Panc1 (cell line): ENCODE measurements at regions not wholly inside any gene's neighbourhood (a gene's known extent, or its start where the extent isn't known, plus 50 kb on each side); places are given as distances from the start of the nearest gene placed in this dataset.

Experiments
- ATAC-seq: fragments of 200-7000 bp; cut with Tn5 transposase; 2 replicates; pipeline ENCODE4 v1.9.1; 2020; ENCODE audit warnings: mild to moderate bottlenecking, moderate library complexity
- BruUV-seq: library from RNA; stranded (reverse); fragments of 400-500 nt; replicated peaks from 2 replicates; lab custom pipeline; 2021; lab: Mats Ljungman, UMichigan
- CTCF ChIA-PET: fragments of 300-600 bp; sonication (Branson Sonifier 250); formaldehyde crosslinking; loops from one replicate; lab custom pipeline; 2022; ENCODE audit warnings: antibody characterized with exemption; lab: Charles Lee
- POLR2A ChIA-PET: fragments of 300-600 bp; sonication (Branson Sonifier 250); formaldehyde crosslinking; loops from one replicate; lab custom pipeline; 2022; ENCODE audit warnings: antibody characterized with exemption; lab: Charles Lee
- DNase-seq: peaks from one replicate; pipeline ENCODE4 v3.0.0-alpha.2; 2010; ENCODE audit warnings: low read depth, low spot score
- H3K27ac ChIP-seq: 2 replicates; pipeline ENCODE4 v1.5.1; 2011; ENCODE audit warnings: mild to moderate bottlenecking, low read length, inconsistent platforms
- H3K27me3 ChIP-seq: fragments of 200-500 bp; sonication (Bioruptor generic); 2 replicates; pipeline ENCODE4 v1.6.0; 2014; ENCODE audit warnings: low read length, inconsistent platforms; ENCODE audit not compliant: control insufficient read depth, insufficient read depth
- H3K36me3 ChIP-seq: fragments of 200-500 bp; sonication (Bioruptor generic); 2 replicates; pipeline ENCODE4 v1.5.1; 2014; ENCODE audit warnings: inconsistent platforms, mild to moderate bottlenecking, low read length, moderate library complexity; ENCODE audit not compliant: control insufficient read depth, insufficient read depth
- H3K4me1 ChIP-seq: 2 replicates; pipeline ENCODE4 v1.5.1; 2011; ENCODE audit warnings: inconsistent platforms, mild to moderate bottlenecking, low read length, moderate library complexity; ENCODE audit not compliant: control insufficient read depth, insufficient read depth
- H3K4me3 ChIP-seq, 2 experiments: 2 replicates each; pipeline ENCODE4 v1.5.1; 2011 to 2012; ENCODE audit warnings: low read depth in 2 of 2, low read length in 2 of 2, mild to moderate bottlenecking in 2 of 2, inconsistent platforms in 1 of 2, moderate library complexity in 1 of 2
- H3K9me3 ChIP-seq: fragments of 200-500 bp; sonication (Bioruptor generic); 2 replicates; pipeline ENCODE4 v1.5.1; 2014; ENCODE audit warnings: low read depth, mild to moderate bottlenecking, inconsistent platforms, low read length, moderate library complexity; ENCODE audit not compliant: control insufficient read depth, insufficient read depth
- CTCF ChIP-seq: fragments of 450-650 bp; IDR thresholded peaks from 2 replicates; pipeline ENCODE4 v1.5.1; 2017; ENCODE audit warnings: mild to moderate bottlenecking
- POLR2AphosphoS5 ChIP-seq: IDR thresholded peaks from 2 replicates; pipeline ENCODE4 v1.6.1; 2012; ENCODE audit warnings: mild to moderate bottlenecking, low read depth, low read length, moderate library complexity
- SIN3A ChIP-seq: IDR thresholded peaks from 2 replicates; pipeline ENCODE4 v1.6.1; 2012; ENCODE audit warnings: low read depth, mild to moderate bottlenecking, low read length, moderate library complexity, borderline replicate concordance; ENCODE audit not compliant: insufficient read depth
- TCF7L2 ChIP-seq: IDR thresholded peaks from 2 replicates; pipeline ENCODE4 v1.6.1; 2011; ENCODE audit warnings: mild to moderate bottlenecking, low read depth, low read length, inconsistent platforms
- in situ Hi-C: cut with HindIII; loops from 2 replicates; pipeline ENCODE4 v1.10.0; 2016; ENCODE audit warnings: low sequenced_read_pairs, low pct_unique_long_range_greater_than_20kb
- intact Hi-C: fragments of 100-400 bp; cut with micrococcal nuclease; formaldehyde crosslinking; loops from one replicate; pipeline ENCODE4 v1.10.0; 2022; ENCODE audit not compliant: unreplicated experiment
- TF ChIP-seq, protein P1 (sequence below), 2 experiments: IDR thresholded peaks; 2 replicates each; pipeline ENCODE4 v1.6.1; 2011 to 2012; ENCODE audit warnings: low read depth in 2 of 2, control low read depth in 1 of 2, low read length in 1 of 2, mild to moderate bottlenecking in 1 of 2, moderate library complexity in 1 of 2; ENCODE audit not compliant: insufficient read depth in 1 of 2

DNA sequence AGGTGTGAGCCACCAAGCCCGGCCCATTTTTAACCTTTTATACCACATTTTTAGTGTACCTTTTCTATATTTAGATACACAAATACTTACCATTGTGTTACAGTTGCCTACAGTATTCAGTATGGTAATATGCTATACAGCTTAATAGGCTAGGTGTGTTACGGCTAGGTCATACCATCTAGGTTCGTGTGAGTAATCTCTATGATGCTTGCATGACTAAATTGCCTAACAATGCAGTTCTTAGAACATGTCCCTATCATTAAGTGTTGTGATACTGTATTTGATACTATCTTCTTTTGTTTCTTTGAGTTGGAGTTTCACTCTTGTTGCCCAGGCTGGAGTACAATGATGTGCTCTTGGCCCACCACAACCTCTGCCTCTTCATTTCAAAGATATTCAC lies 387.7 kb upstream of the SASH1 start:
- H3K36me3 ChIP-seq: no peaks in the 10 kb centered on the region
- H3K9me3 ChIP-seq: no peaks in the 10 kb centered on the region
- H3K4me1 ChIP-seq: no peaks in the 10 kb centered on the region
- ATAC-seq: no peak
- TF ChIP-seq POLR2AphosphoS5 (no peak), SIN3A (no peak), TCF7L2 (no peak), CTCF (no peak)
- TF ChIP-seq, protein P1, sequence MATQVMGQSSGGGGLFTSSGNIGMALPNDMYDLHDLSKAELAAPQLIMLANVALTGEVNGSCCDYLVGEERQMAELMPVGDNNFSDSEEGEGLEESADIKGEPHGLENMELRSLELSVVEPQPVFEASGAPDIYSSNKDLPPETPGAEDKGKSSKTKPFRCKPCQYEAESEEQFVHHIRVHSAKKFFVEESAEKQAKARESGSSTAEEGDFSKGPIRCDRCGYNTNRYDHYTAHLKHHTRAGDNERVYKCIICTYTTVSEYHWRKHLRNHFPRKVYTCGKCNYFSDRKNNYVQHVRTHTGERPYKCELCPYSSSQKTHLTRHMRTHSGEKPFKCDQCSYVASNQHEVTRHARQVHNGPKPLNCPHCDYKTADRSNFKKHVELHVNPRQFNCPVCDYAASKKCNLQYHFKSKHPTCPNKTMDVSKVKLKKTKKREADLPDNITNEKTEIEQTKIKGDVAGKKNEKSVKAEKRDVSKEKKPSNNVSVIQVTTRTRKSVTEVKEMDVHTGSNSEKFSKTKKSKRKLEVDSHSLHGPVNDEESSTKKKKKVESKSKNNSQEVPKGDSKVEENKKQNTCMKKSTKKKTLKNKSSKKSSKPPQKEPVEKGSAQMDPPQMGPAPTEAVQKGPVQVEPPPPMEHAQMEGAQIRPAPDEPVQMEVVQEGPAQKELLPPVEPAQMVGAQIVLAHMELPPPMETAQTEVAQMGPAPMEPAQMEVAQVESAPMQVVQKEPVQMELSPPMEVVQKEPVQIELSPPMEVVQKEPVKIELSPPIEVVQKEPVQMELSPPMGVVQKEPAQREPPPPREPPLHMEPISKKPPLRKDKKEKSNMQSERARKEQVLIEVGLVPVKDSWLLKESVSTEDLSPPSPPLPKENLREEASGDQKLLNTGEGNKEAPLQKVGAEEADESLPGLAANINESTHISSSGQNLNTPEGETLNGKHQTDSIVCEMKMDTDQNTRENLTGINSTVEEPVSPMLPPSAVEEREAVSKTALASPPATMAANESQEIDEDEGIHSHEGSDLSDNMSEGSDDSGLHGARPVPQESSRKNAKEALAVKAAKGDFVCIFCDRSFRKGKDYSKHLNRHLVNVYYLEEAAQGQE (IDR thresholded peaks at IDR 0.05; ENCODE audit: insufficient read depth in 1 of 2, low read depth in 2 of 2, low read length in 1 of 2): no peak
- in situ Hi-C loops: no loop called here
- no peak overlapping the region for H3K4me3 ChIP-seq
- no peak overlapping the region for H3K27ac ChIP-seq
- no peak for DNase-seq
- CTCF ChIA-PET: no interaction called here
- BruUV-seq: no TSS peak
- intact Hi-C loops: no loop called here
- POLR2A ChIA-PET: no interaction called here
- no peaks in the 10 kb centered on the region for H3K27me3 ChIP-seq

- DNase-seq: no peak
- intact Hi-C loops (no loop called here), in situ Hi-C loops (no loop called here)
- Histone ChIP-seq H3K27ac (no peak overlapping the region), H3K36me3 (no peaks in the 10 kb centered on the region), H3K4me1 (no peaks in the 10 kb centered on the region), H3K4me3 (no peak overlapping the region), H3K9me3 (no peaks in the 10 kb centered on the region), H3K27me3 (no peaks in the 10 kb centered on the region)
- TF ChIP-seq CTCF: no peak
- TF ChIP-seq SIN3A: no peak
- TF ChIP-seq, protein P1 (IDR thresholded peaks at IDR 0.05; ENCODE audit: insufficient read depth in 1 of 2, low read depth in 2 of 2, low read length in 1 of 2): no peak
- no TSS peak for BruUV-seq
- ATAC-seq: no peak
- ChIA-PET POLR2A (no interaction called here), CTCF (no interaction called here)
Measured at GRCh38 chr6:147958683-147959082, 384.0 kb upstream of the SASH1 start.
